Stimulated activated CD8-positive, alpha-beta memory T cell treated with anti-CD3 and anti-CD28 coated beads, Interleukin-2, amount 100 ng/mL, for 48 hours (primary cell): ENCODE measurements at regions not wholly inside any gene's neighbourhood (a gene's known extent, or its start where the extent isn't known, plus 50 kb on each side); places are given as distances from the start of the nearest gene placed in this dataset.
"Not testable (repeated sequence)": the region's sequence is repeated elsewhere in the genome, so short reads cannot be mapped to it uniquely, and the experiment has no call there.

Experiments
- DNase-seq, 2 donors: peaks; one replicate each; pipeline ENCODE4 v3.0.0-alpha.2; 2020; ENCODE audit warnings: low read depth in 2 of 2

GRCh38 chr6:86070151-86070550, 427.5 kb upstream of the SYNCRIP start:
- no peak for DNase-seq

- DNase-seq: not testable (repeated sequence)
Measured at GRCh38 chr6:86065002-86065401, 422.3 kb upstream of the SYNCRIP start.

GRCh38 chr6:86057293-86057980, 414.8 kb upstream of the SYNCRIP start:
- DNase-seq: not testable (repeated sequence)

- no peak for DNase-seq
Measured at GRCh38 chr6:86045038-86045437, 402.4 kb upstream of the SYNCRIP start.

- DNase-seq: no peak
Measured at GRCh38 chr6:86042214-86042613, 399.5 kb upstream of the SYNCRIP start.

DNA sequence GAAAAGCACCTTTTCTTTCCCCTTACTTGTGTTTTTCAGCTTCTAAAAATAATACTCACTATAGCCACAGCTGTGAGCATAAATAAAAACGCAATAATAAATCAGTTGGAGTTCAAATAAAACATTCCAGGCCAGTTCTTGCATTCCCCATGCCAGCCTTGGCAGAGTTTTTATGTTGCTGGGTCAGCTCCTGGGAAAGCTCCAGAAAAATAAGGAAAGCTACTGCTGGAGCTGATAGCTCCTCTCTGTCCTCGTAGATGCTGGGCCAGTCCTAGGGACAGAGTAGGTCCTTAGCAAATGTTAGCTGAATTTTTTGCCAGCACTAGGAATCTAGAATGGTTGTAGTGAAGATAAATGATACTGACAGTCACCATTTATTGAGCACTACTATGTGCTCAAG, 389.0 kb upstream of the SYNCRIP start:
- DNase-seq: no peak

DNA sequence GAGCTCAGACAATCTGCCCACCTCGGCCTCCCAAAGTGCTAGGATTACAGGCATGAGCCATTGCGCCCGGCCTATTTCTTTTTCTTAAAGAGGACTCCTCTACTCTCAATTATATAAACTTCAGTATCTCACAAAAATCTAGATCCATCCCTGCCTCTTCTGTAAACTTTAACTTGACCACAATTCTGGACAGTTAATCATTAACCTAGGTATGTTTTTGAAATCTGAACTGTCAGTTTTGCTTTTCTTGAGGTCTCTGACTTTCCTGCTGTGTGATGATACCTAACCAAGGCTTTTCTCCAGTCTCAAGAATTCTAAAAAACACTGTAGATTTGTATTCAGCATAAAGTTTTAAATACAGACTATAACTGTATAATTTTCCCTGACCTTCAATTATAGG, 388.2 kb upstream of the SYNCRIP start:
- no peak for DNase-seq

- DNase-seq: no peak
Measured at GRCh38 chr6:86028776-86029175, 386.1 kb upstream of the SYNCRIP start.

DNA sequence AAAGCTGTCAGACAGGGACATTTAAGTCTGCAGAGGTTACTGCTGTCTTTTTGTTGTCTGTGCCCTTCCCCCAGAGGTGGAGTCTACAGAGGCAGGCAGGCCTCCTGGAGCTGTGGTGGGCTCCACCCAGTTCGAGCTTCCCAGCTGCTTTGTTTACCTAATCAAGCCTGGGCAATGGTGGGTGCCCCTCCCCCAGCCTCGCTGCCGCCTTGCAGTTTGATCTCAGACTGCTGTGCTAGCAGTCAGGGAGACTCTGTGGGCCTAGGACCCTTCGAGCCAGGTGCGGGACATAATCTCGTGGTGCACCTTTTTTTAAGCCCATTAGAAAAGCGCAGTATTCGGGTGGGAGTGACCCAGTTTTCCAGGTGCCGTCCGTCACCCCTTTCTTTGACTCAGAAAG, 384.2 kb upstream of the SYNCRIP start:
- not testable (repeated sequence) for DNase-seq

DNA sequence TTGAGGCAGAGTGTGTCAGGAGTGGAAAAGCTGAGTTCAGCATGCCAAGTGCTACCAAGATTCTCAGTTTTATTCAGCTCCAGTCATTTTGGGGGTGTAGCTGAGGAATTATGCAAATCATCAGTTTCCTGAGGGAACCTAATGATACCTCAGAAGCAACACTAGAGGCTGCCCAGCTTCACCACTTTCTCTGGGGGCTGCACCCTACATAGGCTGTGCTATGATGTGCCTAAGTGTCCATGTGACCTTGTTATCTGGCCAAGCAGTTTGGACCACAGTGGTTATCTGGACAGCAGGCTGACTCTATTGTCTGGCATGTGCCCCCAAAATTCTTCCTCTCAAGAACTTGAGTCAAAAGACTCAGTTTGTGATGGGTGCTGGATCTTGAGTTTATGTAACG, 374.6 kb upstream of the SYNCRIP start:
- no peak for DNase-seq

DNA sequence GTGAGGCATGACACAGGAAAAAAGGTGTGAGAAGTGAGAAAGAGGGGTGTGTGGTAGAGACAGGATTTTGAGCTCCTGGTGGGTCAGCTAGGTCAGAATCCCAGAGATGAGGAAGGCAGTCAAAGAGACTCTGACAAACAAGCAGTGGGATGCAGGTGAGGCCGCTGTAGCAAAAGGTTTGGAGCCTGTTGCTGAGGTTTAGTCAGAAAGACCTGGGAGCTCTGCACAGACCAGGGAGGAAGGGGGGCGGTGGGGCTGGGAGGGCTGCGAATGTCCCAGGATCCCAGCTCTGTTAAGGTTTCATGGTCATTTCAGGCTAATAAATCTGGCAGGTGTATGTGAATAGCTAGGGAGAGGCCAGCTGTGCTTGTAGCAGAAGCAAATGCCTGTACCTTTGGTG, 373.9 kb upstream of the SYNCRIP start:
- DNase-seq: no peak

DNA sequence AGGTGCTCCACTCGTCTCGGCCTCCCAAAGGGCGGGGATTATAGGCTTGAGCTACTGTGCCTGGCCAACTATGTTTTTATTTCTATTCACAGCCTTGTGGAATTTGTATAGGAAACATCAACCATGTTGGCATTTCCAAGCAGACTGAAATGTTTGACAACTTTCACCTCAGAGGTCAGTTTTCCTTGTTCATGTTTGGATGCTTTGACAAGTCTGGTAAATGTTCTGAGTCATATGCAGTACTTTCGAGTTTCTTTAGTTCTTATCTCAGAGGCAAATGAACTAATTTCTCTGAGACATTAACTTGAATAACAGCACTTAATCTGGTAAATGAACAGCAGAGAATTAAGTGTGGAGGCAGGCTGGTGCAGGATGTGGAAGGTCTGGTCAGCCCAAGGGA, 373.4 kb upstream of the SYNCRIP start:
- DNase-seq: no peak

- not testable (repeated sequence) for DNase-seq
Measured at GRCh38 chr6:86012991-86013390, 370.3 kb upstream of the SYNCRIP start.

GRCh38 chr6:86010915-86011786, 368.5 kb upstream of the SYNCRIP start:
- DNase-seq: no peak

DNA sequence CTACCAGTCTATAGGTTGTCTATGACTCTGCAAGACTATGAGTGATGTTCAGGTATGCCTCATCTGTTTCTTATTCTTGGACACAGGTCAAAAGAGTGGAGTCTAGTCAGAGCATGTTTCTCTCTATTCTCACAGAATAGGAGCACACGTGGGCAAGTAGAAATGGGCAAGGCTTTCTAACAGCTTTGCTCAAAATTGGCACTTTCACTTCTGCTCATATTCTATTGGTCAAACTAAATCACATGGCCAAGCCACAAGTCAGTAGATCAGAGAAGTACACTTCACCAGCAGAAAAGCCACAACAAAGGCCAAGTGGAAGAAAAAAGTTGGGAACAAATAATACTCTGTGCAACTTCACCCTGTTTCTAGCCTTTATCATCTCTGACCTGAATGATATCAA, 354.5 kb upstream of the SYNCRIP start:
- DNase-seq: no peak

DNA sequence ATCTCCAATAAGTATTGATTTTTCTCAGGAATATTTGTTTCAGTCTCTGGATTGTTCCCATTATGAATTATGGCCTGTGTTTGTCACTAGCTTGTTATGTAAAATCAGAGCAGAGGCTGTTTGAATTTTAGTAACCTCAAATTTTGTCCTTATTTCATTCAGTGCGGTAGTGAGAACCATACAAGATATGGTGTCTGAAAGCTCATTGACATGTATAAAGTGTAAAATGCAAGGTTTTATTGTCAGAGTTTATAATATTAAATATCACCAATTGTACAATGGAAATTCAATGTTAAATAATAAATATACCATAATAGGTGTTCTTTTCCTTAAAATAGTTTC, 353.3 kb upstream of the SYNCRIP start:
- no peak for DNase-seq

- no peak for DNase-seq
Measured at GRCh38 chr6:85995339-85996033, 352.8 kb upstream of the SYNCRIP start.

DNA sequence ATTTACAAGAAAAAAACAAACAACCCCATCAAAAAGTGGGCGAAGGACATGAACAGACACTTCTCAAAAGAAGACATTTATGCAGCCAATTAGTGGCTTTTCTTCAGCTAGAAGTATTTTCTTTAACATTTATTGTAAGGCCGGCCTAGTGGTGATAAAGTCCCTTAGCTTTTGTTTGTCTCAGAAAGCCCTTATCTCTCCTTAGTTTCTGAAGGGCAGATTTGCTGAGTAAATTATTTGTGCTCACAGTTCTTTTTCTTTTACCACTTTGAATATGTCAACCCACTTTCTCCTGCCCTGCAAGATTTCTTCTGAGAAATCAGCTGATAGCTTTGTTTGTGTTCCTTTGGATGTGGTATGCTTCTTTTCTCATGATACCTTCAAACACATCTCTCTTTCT, 344.0 kb upstream of the SYNCRIP start:
- no peak for DNase-seq

GRCh38 chr6:85983032-85983659, 340.5 kb upstream of the SYNCRIP start:
- no peak for DNase-seq

DNA sequence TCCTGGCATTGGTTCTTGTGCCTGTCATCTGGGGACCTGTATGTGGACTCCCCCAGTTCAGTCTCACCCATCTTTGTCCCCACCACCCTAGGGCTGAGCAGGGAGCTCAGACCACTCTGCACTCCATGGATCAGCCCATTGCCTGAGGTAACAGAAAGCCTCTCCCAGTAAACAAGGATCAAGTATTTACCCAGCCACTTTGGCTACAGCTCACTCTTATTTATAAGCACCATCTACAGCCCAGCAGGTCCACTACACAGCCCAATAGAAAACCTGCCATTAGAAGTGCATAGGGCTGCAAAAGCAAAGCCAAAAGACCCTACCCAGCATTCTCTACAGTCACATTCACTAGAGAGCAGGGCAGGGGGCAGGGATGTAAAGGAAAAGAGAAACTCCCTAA, 335.0 kb upstream of the SYNCRIP start:
- no peak for DNase-seq

- DNase-seq: no peak
Measured at GRCh38 chr6:85975957-85976356, 333.3 kb upstream of the SYNCRIP start.

DNA sequence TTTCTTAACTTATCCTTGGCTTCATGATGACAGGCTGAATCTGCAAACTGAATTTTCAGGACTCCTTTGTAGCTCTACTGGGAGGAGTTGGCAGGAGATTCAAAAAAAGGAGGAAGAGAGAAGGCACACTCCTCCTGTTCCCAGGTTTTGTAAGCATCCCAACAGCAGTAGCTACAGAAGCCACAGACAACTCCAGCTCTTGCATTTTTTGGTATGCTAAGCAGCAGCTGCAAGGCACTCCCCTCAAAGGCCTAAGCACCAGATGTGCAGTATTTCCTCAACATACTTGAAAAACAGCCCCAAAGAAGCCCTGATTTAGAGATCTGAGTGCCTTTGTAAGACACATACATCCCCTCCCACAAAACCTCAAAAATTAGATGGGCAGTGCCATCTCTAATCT, 328.6 kb upstream of the SYNCRIP start:
- DNase-seq: no peak
